Osteocyte (in vitro differentiated cells): ENCODE measurements at regions not wholly inside any gene's neighbourhood (a gene's known extent, or its start where the extent isn't known, plus 50 kb on each side); places are given as distances from the start of the nearest gene placed in this dataset.

Source experiments
- DNase-seq: peaks from one replicate; pipeline ENCODE4 v3.0.0; 2021; ENCODE audit warnings: mixed read lengths; ENCODE audit not compliant: unreplicated experiment; ENCODE audit errors: extremely low spot score
- H3K27ac Mint-ChIP-seq: one replicate; pipeline ENCODE4 v1.8.0; 2021; ENCODE audit warnings: mild to moderate bottlenecking, mixed read lengths; ENCODE audit not compliant: unreplicated experiment
- H3K27me3 Mint-ChIP-seq: one replicate; pipeline ENCODE4 v1.8.0; 2021; ENCODE audit warnings: mixed read lengths; ENCODE audit not compliant: unreplicated experiment
- H3K36me3 Mint-ChIP-seq: one replicate; pipeline ENCODE4 v1.8.0; 2021; ENCODE audit warnings: mixed read lengths; ENCODE audit not compliant: unreplicated experiment
- H3K4me1 Mint-ChIP-seq: one replicate; pipeline ENCODE4 v1.8.0; 2021; ENCODE audit warnings: mixed read lengths; ENCODE audit not compliant: unreplicated experiment
- H3K4me3 Mint-ChIP-seq: one replicate; pipeline ENCODE4 v1.8.0; 2021; ENCODE audit warnings: mild to moderate bottlenecking, moderate library complexity, mixed read lengths; ENCODE audit not compliant: unreplicated experiment
- H3K9me3 Mint-ChIP-seq: one replicate; pipeline ENCODE4 v1.8.0; 2021; ENCODE audit warnings: mixed read lengths; ENCODE audit not compliant: unreplicated experiment
- CTCF ChIP-seq: fragments of 200-600 bp; sonication (generic); IDR thresholded peaks from 2 replicates; pipeline ENCODE4 v1.5.0; 2021; ENCODE audit warnings: antibody characterized with exemption, mild to moderate bottlenecking, moderate library complexity

GRCh38 chr20:52752023-52752422 lies 220.1 kb upstream of the TSHZ2 start:
- Mint-ChIP-seq H3K27me3 (no peaks in the 10 kb centered on the region), H3K9me3 (peaks cover 3% of the 10 kb centered on the region), H3K4me3 (no peak overlapping the region), H3K4me1 (no peaks in the 10 kb centered on the region), H3K27ac (no peak overlapping the region), H3K36me3 (no peaks in the 10 kb centered on the region)
- no peak for TF ChIP-seq CTCF
- no peak for DNase-seq

GRCh38 chr20:52751571-52751970 lies 220.6 kb upstream of the TSHZ2 start:
- Mint-ChIP-seq H3K27ac (no peak overlapping the region), H3K27me3 (no peaks in the 10 kb centered on the region), H3K36me3 (no peaks in the 10 kb centered on the region), H3K4me3 (no peak overlapping the region), H3K4me1 (no peaks in the 10 kb centered on the region), H3K9me3 (peaks cover 3% of the 10 kb centered on the region)
- no peak for DNase-seq
- no peak for TF ChIP-seq CTCF

GRCh38 chr20:52749938-52750337 lies 222.2 kb upstream of the TSHZ2 start:
- DNase-seq, result no peak
- H3K9me3 Mint-ChIP-seq, result peaks cover 6% of the 10 kb centered on the region
- no peak overlapping the region for H3K27ac Mint-ChIP-seq
- H3K4me3 Mint-ChIP-seq, result no peak overlapping the region
- H3K4me1 Mint-ChIP-seq, result no peaks in the 10 kb centered on the region
- TF ChIP-seq CTCF, result no peak
- H3K36me3 Mint-ChIP-seq, result no peaks in the 10 kb centered on the region
- no peaks in the 10 kb centered on the region for H3K27me3 Mint-ChIP-seq

GRCh38 chr20:52748990-52749389 lies 223.2 kb upstream of the TSHZ2 start:
- H3K4me3 Mint-ChIP-seq, result no peak overlapping the region

GRCh38 chr20:52748285-52748932 lies 223.7 kb upstream of the TSHZ2 start:
- Mint-ChIP-seq H3K27me3 (no peaks in the 10 kb centered on the region), H3K4me3 (no peak overlapping the region), H3K9me3 (peaks cover 14% of the 10 kb centered on the region), H3K27ac (no peak overlapping the region), H3K4me1 (no peaks in the 10 kb centered on the region), H3K36me3 (no peaks in the 10 kb centered on the region)
- no peak for TF ChIP-seq CTCF
- no peak for DNase-seq

More at GRCh38 chr20:52748990-52749389, 223.2 kb upstream of the TSHZ2 start:
- DNase-seq, result no peak
- Mint-ChIP-seq H3K36me3 (no peaks in the 10 kb centered on the region), H3K4me1 (no peaks in the 10 kb centered on the region), H3K27ac (no peak overlapping the region), H3K27me3 (no peaks in the 10 kb centered on the region), H3K9me3 (peaks cover 9% of the 10 kb centered on the region)
- TF ChIP-seq CTCF, result no peak
